Lower leg skin (tissue), 3 donors: ENCODE measurements at regions not wholly inside any gene's neighbourhood (a gene's known extent, or its start where the extent isn't known, plus 50 kb on each side); places are given as distances from the start of the nearest gene placed in this dataset.

Experiments
- POLR2A ChIP-seq, 2 donors: fragments of 450-650 bp; IDR thresholded peaks; one replicate each; pipeline ENCODE4 v1.6.1; 2016 to 2017; ENCODE audit warnings: antibody characterized with exemption in 2 of 2, mild to moderate bottlenecking in 1 of 2, moderate library complexity in 1 of 2
- TF ChIP-seq, protein P1 (sequence below), 3 donors: fragments of 450-650 bp; IDR thresholded peaks; one replicate each; pipeline ENCODE4 v1.5.1; 2016; ENCODE audit warnings: antibody characterized with exemption in 3 of 3, mild to moderate bottlenecking in 3 of 3, moderate library complexity in 2 of 3

DNA sequence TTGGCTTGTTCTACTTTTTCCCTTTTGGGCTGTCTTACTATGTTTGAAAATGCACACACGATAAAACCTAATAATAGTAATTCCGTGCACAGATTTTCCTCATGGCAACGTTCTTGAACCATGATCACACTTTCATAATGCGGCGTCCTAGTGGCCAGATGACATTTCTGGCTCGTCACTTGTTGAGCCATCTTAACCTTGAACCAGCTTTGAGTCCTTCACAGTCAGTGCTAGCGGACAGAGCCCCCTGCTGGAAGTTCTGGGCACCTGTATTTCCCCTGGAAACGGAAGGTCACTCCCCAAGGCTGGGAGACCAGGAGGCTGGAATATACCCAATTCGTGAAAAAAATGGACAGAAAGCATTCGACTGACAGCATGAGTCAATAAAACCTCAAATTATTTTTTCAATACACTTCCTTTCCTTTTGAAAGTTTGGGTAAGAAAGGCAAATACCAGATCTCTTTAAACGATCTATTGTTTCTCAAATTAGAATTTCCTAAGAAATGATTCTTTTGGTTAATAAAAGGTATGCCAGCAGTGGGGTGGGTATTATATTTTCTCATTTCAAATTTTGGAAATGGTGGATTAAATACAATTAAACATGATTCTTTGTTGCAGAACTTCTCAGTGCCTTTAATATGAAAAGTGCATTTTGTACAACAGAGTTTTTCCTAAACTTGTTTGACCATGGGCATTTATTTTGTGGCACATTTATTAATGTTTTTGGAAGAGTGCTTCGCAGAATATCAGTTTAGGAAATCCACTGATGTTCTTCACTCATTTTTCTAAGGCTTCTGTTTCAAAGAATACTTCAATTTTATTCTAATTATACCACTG lies 542.3 kb downstream of the QKI start:
- TF ChIP-seq, protein P1, sequence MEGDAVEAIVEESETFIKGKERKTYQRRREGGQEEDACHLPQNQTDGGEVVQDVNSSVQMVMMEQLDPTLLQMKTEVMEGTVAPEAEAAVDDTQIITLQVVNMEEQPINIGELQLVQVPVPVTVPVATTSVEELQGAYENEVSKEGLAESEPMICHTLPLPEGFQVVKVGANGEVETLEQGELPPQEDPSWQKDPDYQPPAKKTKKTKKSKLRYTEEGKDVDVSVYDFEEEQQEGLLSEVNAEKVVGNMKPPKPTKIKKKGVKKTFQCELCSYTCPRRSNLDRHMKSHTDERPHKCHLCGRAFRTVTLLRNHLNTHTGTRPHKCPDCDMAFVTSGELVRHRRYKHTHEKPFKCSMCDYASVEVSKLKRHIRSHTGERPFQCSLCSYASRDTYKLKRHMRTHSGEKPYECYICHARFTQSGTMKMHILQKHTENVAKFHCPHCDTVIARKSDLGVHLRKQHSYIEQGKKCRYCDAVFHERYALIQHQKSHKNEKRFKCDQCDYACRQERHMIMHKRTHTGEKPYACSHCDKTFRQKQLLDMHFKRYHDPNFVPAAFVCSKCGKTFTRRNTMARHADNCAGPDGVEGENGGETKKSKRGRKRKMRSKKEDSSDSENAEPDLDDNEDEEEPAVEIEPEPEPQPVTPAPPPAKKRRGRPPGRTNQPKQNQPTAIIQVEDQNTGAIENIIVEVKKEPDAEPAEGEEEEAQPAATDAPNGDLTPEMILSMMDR (IDR thresholded peaks at IDR 0.05), result peak in 1 of 3 donors; percentile 69
- no peak for TF ChIP-seq POLR2A (IDR thresholded peaks at IDR 0.05)
